IMR-90 (cell line): ENCODE measurements at regions not wholly inside any gene's neighbourhood (a gene's known extent, or its start where the extent isn't known, plus 50 kb on each side); places are given as distances from the start of the nearest gene placed in this dataset.

Experiments
- ATAC-seq: fragments of 200-7000 bp; cut with Tn5 transposase; 2 replicates; pipeline ENCODE4 v1.9.1; 2020; ENCODE audit warnings: low read depth, mild to moderate bottlenecking, moderate library complexity
- BruUV-seq: library from RNA; stranded (reverse); fragments of 400-500 nt; replicated peaks from 2 replicates; lab custom pipeline; 2021; lab: Mats Ljungman, UMichigan
- CTCF ChIA-PET: fragments of 300-600 bp; formaldehyde crosslinking; extraction: SDS; loops from one replicate; lab custom pipeline; 2021; ENCODE audit warnings: antibody characterized with exemption; lab: Yijun Ruan, JAX
- POLR2A ChIA-PET: fragments of 300-600 bp; sonication (Branson Sonifier 250); formaldehyde crosslinking; loops from one replicate; lab custom pipeline; 2022; ENCODE audit warnings: antibody characterized with exemption; ENCODE audit not compliant: unreplicated experiment; lab: Charles Lee
- DNase-seq: peaks from one replicate; pipeline ENCODE4 v3.0.0; 2013
- H2AFZ ChIP-seq: replicated peaks from 2 replicates; pipeline ENCODE3; 2013; ENCODE audit warnings: low read length, mild to moderate bottlenecking; ENCODE audit not compliant: poor library complexity
- H2AK5ac ChIP-seq: 2 replicates; pipeline ENCODE4 v1.6.1; 2013; ENCODE audit warnings: low read depth, low read length, inconsistent platforms
- H2AK9ac ChIP-seq: replicated peaks from 2 replicates; pipeline ENCODE3; 2013; ENCODE audit warnings: mild to moderate bottlenecking, low read depth, low read length, moderate library complexity; ENCODE audit not compliant: poor library complexity
- H2BK120ac ChIP-seq: 2 replicates; pipeline ENCODE4 v1.6.1; 2013; ENCODE audit warnings: low read depth, low read length, inconsistent platforms
- H2BK15ac ChIP-seq: 3 replicates; pipeline ENCODE4 v1.6.1; 2013; ENCODE audit warnings: low read depth, low read length, inconsistent platforms
- H2BK20ac ChIP-seq: 2 replicates; pipeline ENCODE4 v1.6.1; 2013; ENCODE audit warnings: low read depth, mild to moderate bottlenecking, inconsistent platforms, low read length, moderate library complexity
- H2BK5ac ChIP-seq: 2 replicates; pipeline ENCODE4 v1.6.1; 2013; ENCODE audit warnings: mild to moderate bottlenecking, low read depth, low read length, inconsistent platforms; ENCODE audit not compliant: poor library complexity, severe bottlenecking
- H3K14ac ChIP-seq: replicated peaks from 2 replicates; pipeline ENCODE4 v1.6.1; 2013; ENCODE audit warnings: low read depth, low read length, inconsistent platforms
- H3K18ac ChIP-seq: 2 replicates; pipeline ENCODE4 v1.6.1; 2013; ENCODE audit warnings: low read depth, low read length, control low read depth
- H3K23ac ChIP-seq: 2 replicates; pipeline ENCODE4 v1.6.1; 2013; ENCODE audit warnings: low read depth, low read length, inconsistent platforms
- H3K27ac ChIP-seq: 2 replicates; pipeline ENCODE4 v1.5.1; 2013; ENCODE audit warnings: mild to moderate bottlenecking, control low read depth, low read length; ENCODE audit not compliant: insufficient read depth
- H3K27me3 ChIP-seq: 2 replicates; pipeline ENCODE4 v1.6.1; 2013; ENCODE audit warnings: low read length; ENCODE audit not compliant: control insufficient read depth, insufficient read depth
- H3K36me3 ChIP-seq: 2 replicates; pipeline ENCODE4 v1.6.1; 2013; ENCODE audit warnings: low read length, mixed read lengths; ENCODE audit not compliant: control insufficient read depth, insufficient read depth
- H3K4ac ChIP-seq: 2 replicates; pipeline ENCODE4 v1.6.1; 2013; ENCODE audit warnings: low read depth, low read length, inconsistent platforms
- H3K4me1 ChIP-seq: 2 replicates; pipeline ENCODE4 v1.6.1; 2013; ENCODE audit warnings: low read length, mixed read lengths; ENCODE audit not compliant: control insufficient read depth, insufficient read depth
- H3K4me2 ChIP-seq: 2 replicates; pipeline ENCODE4 v1.6.1; 2013; ENCODE audit warnings: low read depth, mild to moderate bottlenecking, control low read depth, low read length, moderate library complexity
- H3K4me3 ChIP-seq: 2 replicates; pipeline ENCODE4 v1.5.1; 2013; ENCODE audit warnings: low read depth, mild to moderate bottlenecking, control low read depth, low read length, moderate library complexity; ENCODE audit not compliant: insufficient read depth
- H3K56ac ChIP-seq: 2 replicates; pipeline ENCODE4 v1.6.1; 2013; ENCODE audit warnings: low read length, inconsistent platforms; ENCODE audit not compliant: insufficient read depth; ENCODE audit errors: extremely low read depth
- H3K79me1 ChIP-seq, 2 experiments: 2 replicates each; pipeline ENCODE4 v1.6.1; 2013; ENCODE audit warnings: low read length in 2 of 2, inconsistent platforms in 1 of 2, low read depth in 1 of 2
- H3K9ac ChIP-seq: 2 replicates; pipeline ENCODE4 v1.6.1; 2013; ENCODE audit warnings: low read depth, low read length, control low read depth
- H3K9me1 ChIP-seq: 2 replicates; pipeline ENCODE4 v1.6.1; 2013; ENCODE audit warnings: low read length, inconsistent platforms; ENCODE audit not compliant: insufficient read depth
- H3K9me3 ChIP-seq: 2 replicates; pipeline ENCODE4 v1.6.1; 2013; ENCODE audit warnings: low read length; ENCODE audit not compliant: control insufficient read depth, insufficient read depth
- H4K20me1 ChIP-seq: 2 replicates; pipeline ENCODE4 v1.6.1; 2013; ENCODE audit warnings: low read length, inconsistent platforms; ENCODE audit not compliant: insufficient read depth
- H4K5ac ChIP-seq: 2 replicates; pipeline ENCODE4 v1.6.1; 2013; ENCODE audit warnings: mild to moderate bottlenecking, low read depth, low read length, control low read depth
- H4K8ac ChIP-seq, 2 experiments: 2 replicates each; pipeline ENCODE4 v1.6.1; 2013; ENCODE audit warnings: low read depth in 2 of 2, low read length in 2 of 2, control low read depth in 1 of 2, inconsistent platforms in 1 of 2
- H4K91ac ChIP-seq: 2 replicates; pipeline ENCODE4 v1.6.1; 2013; ENCODE audit warnings: low read depth, low read length, inconsistent platforms; ENCODE audit not compliant: insufficient read depth
- BHLHE40 ChIP-seq: fragments of 150-350 bp; IDR thresholded peaks from 2 replicates; pipeline ENCODE4 v1.6.1; 2016; ENCODE audit warnings: mild to moderate bottlenecking, low read depth, low read length
- CEBPB ChIP-seq: IDR thresholded peaks from 2 replicates; pipeline ENCODE4 v1.6.1; 2012; ENCODE audit warnings: low read depth, low read length, improper control_type of control experiment
- CHD1 ChIP-seq: IDR thresholded peaks from 2 replicates; pipeline ENCODE4 v1.6.1; 2012; ENCODE audit warnings: low read depth, low read length, improper control_type of control experiment
- CTCF ChIP-seq: conservative IDR thresholded peaks from 2 replicates; pipeline ENCODE4 v1.5.1; 2012; ENCODE audit warnings: mild to moderate bottlenecking, low read depth, low read length, improper control_type of control experiment
- ELK1 ChIP-seq: fragments of 150-350 bp; IDR thresholded peaks from 2 replicates; pipeline ENCODE4 v1.6.1; 2016; ENCODE audit warnings: low read depth, mild to moderate bottlenecking, low read length, moderate library complexity, borderline replicate concordance
- FOS ChIP-seq: fragments of 150-350 bp; IDR thresholded peaks from 2 replicates; pipeline ENCODE4 v1.6.1; 2016; ENCODE audit warnings: low read depth, low read length
- MAFK ChIP-seq: IDR thresholded peaks from 2 replicates; pipeline ENCODE4 v1.6.1; 2012; ENCODE audit warnings: low read depth, low read length, improper control_type of control experiment
- MAZ ChIP-seq: IDR thresholded peaks from 2 replicates; pipeline ENCODE4 v1.6.1; 2012; ENCODE audit warnings: low read depth, mild to moderate bottlenecking, low read length, improper control_type of control experiment, moderate library complexity, borderline replicate concordance
- MXI1 ChIP-seq: IDR thresholded peaks from 2 replicates; pipeline ENCODE4 v1.6.1; 2012; ENCODE audit warnings: low read depth, mild to moderate bottlenecking, low read length, moderate library complexity, borderline replicate concordance
- NFE2L2 ChIP-seq: fragments of 150-350 bp; IDR thresholded peaks from 2 replicates; pipeline ENCODE4 v1.6.1; 2016; ENCODE audit warnings: low read depth, mild to moderate bottlenecking, low read length
- POLR2A ChIP-seq: IDR thresholded peaks from 2 replicates; pipeline ENCODE4 v1.6.1; 2012; ENCODE audit warnings: mild to moderate bottlenecking, low read depth, low read length
- RAD21 ChIP-seq: IDR thresholded peaks from 2 replicates; pipeline ENCODE4 v1.6.1; 2012; ENCODE audit warnings: low read length, improper control_type of control experiment
- RCOR1 ChIP-seq: IDR thresholded peaks from 2 replicates; pipeline ENCODE4 v1.6.1; 2012; ENCODE audit warnings: mild to moderate bottlenecking, low read length, improper control_type of control experiment; ENCODE audit not compliant: insufficient replicate concordance
- RFX5 ChIP-seq: IDR thresholded peaks from 2 replicates; pipeline ENCODE4 v1.8.0; 2012; ENCODE audit warnings: low read depth, mild to moderate bottlenecking, low read length, moderate library complexity
- SMC3 ChIP-seq: fragments of 150-350 bp; IDR thresholded peaks from 2 replicates; pipeline ENCODE4 v1.6.1; 2016; ENCODE audit warnings: low read depth, mild to moderate bottlenecking, antibody characterized with exemption, low read length, moderate library complexity
- USF2 ChIP-seq: fragments of 150-350 bp; IDR thresholded peaks from 2 replicates; pipeline ENCODE4 v1.6.1; 2017; ENCODE audit warnings: mild to moderate bottlenecking, antibody characterized with exemption, low read length, low read depth
- WGBS, 2 experiments: methylation state at CpG; one replicate each; pipeline versions ENCODE4 v1.1.5 to v1.1.7; 2013; ENCODE audit warnings: missing lambda C conversion rate in 2 of 2; ENCODE audit not compliant: insufficient read length in 1 of 2; ENCODE audit errors: extremely low coverage in 2 of 2; 5-methylcytosine and 5-hydroxymethylcytosine counted together
- dilution Hi-C: fragments of 300-500 bp; cut with HindIII; formaldehyde crosslinking; loops from one replicate; pipeline ENCODE4 v1.14.3; 2018; ENCODE audit warnings: low sequenced_read_pairs; ENCODE audit not compliant: unreplicated experiment
- in situ Hi-C: fragments of 300-500 bp; cut with MboI; formaldehyde crosslinking; loops from 3 replicates; pipeline ENCODE4 v1.14.3; 2019; ENCODE audit warnings: low sequenced_read_pairs, inconsistent platforms, mixed read lengths
- intact Hi-C: fragments of 100-400 bp; cut with micrococcal nuclease; formaldehyde crosslinking; loops from 2 replicates; pipeline ENCODE4 v1.10.0; 2022

GRCh38 chr6:98014442-98015201, 731.6 kb upstream of the MMS22L start:
- no peak overlapping the region for H3K4me2 ChIP-seq
- dilution Hi-C loops = no loop called here
- no CpG with 5 or more reads among the region's 6 CpGs for WGBS, 2 experiments
- H2BK15ac ChIP-seq = no peak overlapping the region
- H2AK5ac ChIP-seq = no peak overlapping the region
- intact Hi-C loops = no loop called here
- ChIA-PET POLR2A (no interaction called here), CTCF (no interaction called here)
- no peak overlapping the region for H4K5ac ChIP-seq
- H4K20me1 ChIP-seq = no peaks in the 10 kb centered on the region
- TF ChIP-seq POLR2A (no peak), FOS (no peak), CEBPB (no peak), RAD21 (no peak), NFE2L2 (no peak), BHLHE40 (no peak), RCOR1 (no peak), ELK1 (no peak), RFX5 (no peak), SMC3 (no peak), MAZ (no peak), USF2 (no peak), MXI1 (no peak), CTCF (no peak), CHD1 (no peak), MAFK (no peak)
- H4K91ac ChIP-seq = no peak overlapping the region
- no peak overlapping the region for H3K4me3 ChIP-seq
- H3K36me3 ChIP-seq = no peaks in the 10 kb centered on the region
- no peak overlapping the region for H3K23ac ChIP-seq
- H2AK9ac ChIP-seq = no peak overlapping the region
- H3K18ac ChIP-seq = no peak overlapping the region
- H3K79me1 ChIP-seq = no peaks in the 10 kb centered on the region
- no peak for ATAC-seq
- H3K14ac ChIP-seq = no peak overlapping the region
- no TSS peak for BruUV-seq
- H3K56ac ChIP-seq = no peak overlapping the region
- no peak overlapping the region for H2BK20ac ChIP-seq
- no peaks in the 10 kb centered on the region for H3K27me3 ChIP-seq
- no peaks in the 10 kb centered on the region for H3K9me1 ChIP-seq
- H3K4me1 ChIP-seq = no peaks in the 10 kb centered on the region
- H3K9ac ChIP-seq = no peak overlapping the region
- no peak for DNase-seq
- no peak overlapping the region for H2BK5ac ChIP-seq
- no peak overlapping the region for H3K27ac ChIP-seq
- H2BK120ac ChIP-seq = no peak overlapping the region
- in situ Hi-C loops = no loop called here
- no peak overlapping the region for H3K4ac ChIP-seq
- H2AFZ ChIP-seq = no peak overlapping the region
- H3K9me3 ChIP-seq = no peaks in the 10 kb centered on the region
- no peak overlapping the region for H4K8ac ChIP-seq
